Urinary bladder (tissue), 3 donors: ENCODE measurements at regions not wholly inside any gene's neighbourhood (a gene's known extent, or its start where the extent isn't known, plus 50 kb on each side); places are given as distances from the start of the nearest gene placed in this dataset.
A peak's percentile ranks its signal among the peaks of the same experiment; 100 is the strongest.
"Not testable (repeated sequence)": the region's sequence is repeated elsewhere in the genome, so short reads cannot be mapped to it uniquely, and the experiment has no call there.

Source experiments
- DNase-seq: peaks from one replicate; pipeline ENCODE4 v3.0.0-alpha.2; 2015; ENCODE audit errors: extremely low spot score
- H3K27ac ChIP-seq: one replicate; pipeline ENCODE4 v1.5.1; 2013; ENCODE audit warnings: low read depth, mild to moderate bottlenecking, moderate library complexity
- H3K36me3 ChIP-seq: one replicate; pipeline ENCODE4 v1.6.1; 2013; ENCODE audit warnings: mild to moderate bottlenecking, moderate library complexity; ENCODE audit not compliant: insufficient read depth
- H3K4me1 ChIP-seq: one replicate; pipeline ENCODE4 v1.6.1; 2013; ENCODE audit warnings: mild to moderate bottlenecking, moderate library complexity; ENCODE audit not compliant: insufficient read depth
- H3K4me3 ChIP-seq: one replicate; pipeline ENCODE4 v1.5.1; 2013; ENCODE audit warnings: low read depth, low read length
- WGBS: extraction: QIAGEN DNeasy Blood & Tissue Kit; methylation state at CpG from one replicate; pipeline ENCODE4 v1.1.7; 2013; 5-methylcytosine and 5-hydroxymethylcytosine counted together
- donor health status: healthy with polysubstance abuse.
- donor health status: healthy.

- Histone ChIP-seq H3K4me3 (no peak overlapping the region), H3K4me1 (no peaks in the 10 kb centered on the region), H3K36me3 (no peaks in the 10 kb centered on the region), H3K27ac (no peak overlapping the region)
- DNase-seq, result no peak
- WGBS, result 86% methylated on average over 2 of the region's 2 CpGs
Observed at GRCh38 chr1:24250791-24251190, 63.7 kb upstream of the IFNLR1 start.

DNA sequence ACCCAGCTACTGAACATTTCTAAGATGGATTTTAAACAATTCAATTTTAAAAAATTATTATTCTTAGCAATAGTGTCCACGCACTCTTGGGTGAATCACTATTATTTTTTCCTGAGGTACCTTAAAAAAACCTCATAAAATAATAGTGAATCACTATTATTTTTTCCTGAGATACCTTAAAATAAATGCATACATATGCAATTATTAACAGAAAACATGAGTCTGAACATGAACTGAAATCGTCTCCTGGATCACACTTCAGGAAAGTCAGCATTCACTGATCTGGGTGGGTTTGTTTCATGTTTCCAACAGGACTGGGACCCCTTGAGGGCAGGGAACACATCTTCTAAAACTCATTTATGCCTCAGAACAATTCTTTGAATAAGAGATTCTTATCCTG lies 63.1 kb upstream of the IFNLR1 start:
- no peak overlapping the region for H3K4me3 ChIP-seq
- no peak overlapping the region for H3K27ac ChIP-seq
- DNase-seq, result no peak
- no peaks in the 10 kb centered on the region for H3K36me3 ChIP-seq
- 93% methylated on average over 2 of the region's 2 CpGs for WGBS
- H3K4me1 ChIP-seq, result no peaks in the 10 kb centered on the region

DNA sequence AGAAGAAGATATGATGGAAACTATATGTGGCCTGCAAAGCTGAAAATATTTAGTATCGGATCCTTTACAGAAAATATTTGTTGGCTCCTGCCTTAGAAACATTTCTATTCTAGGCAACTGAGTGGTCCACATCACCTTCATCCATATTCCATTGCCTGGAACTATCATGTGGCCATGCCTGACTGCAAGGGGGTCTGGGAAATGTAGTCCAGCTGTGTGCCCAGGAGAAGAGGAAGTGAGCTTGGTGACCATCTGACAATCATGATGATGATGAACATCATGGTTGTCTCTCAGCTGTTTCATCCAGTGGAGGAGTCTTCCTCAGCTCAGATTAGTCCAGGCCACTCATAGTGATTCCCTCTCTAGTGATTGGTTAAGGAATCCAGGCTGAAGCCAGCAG lies 61.8 kb upstream of the IFNLR1 start:
- Histone ChIP-seq H3K4me1 (no peaks in the 10 kb centered on the region), H3K27ac (no peak overlapping the region), H3K4me3 (no peak overlapping the region), H3K36me3 (no peaks in the 10 kb centered on the region)
- 93% methylated on average over 1 of the region's 1 CpG for WGBS
- no peak for DNase-seq

- H3K4me1 ChIP-seq, H3K4me3 ChIP-seq, H3K27ac ChIP-seq, DNase-seq, H3K36me3 ChIP-seq: not testable (repeated sequence)
- WGBS, result 78% methylated on average over 7 of the region's 7 CpGs
Observed at GRCh38 chr1:24247337-24247736, 60.2 kb upstream of the IFNLR1 start.

DNA sequence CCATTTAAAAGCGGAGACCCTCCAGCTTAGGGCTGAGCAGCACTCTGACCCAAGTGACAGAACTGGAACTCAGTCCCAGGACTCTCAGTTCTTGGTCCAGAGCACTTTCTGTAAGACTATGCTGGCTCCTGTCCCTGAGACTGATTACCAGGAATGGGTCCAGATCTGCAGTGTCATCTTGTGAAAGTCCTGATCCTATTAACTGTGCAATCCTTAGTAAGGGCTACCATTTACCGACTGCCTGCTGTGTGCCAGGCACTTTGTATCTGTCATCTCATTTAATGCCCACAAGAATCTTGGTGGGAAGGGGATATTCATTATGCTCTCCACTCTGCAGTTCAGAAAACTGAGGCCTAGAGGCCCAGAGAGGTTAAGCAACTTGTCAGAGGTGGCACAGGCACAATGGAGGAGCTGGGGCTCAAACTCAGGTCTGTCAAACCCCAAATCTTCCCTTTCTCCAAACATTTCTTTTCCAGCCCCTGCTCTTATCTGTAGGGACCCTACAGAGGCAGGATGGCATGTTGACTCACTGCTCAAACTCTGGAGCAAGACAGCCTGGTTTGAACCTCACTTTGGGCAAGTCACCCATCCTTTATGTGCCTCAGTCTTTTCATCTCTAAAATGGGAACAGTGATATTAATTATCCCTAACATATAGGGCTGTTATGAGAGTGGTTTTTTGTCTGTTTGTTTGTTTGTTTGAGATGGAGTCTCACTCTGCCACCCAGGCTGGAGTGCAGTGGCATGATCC lies 57.6 kb upstream of the IFNLR1 start:
- H3K36me3 ChIP-seq, result no peaks in the 10 kb centered on the region
- DNase-seq, result no peak
- H3K4me3 ChIP-seq, result no peak overlapping the region
- no peaks in the 10 kb centered on the region for H3K4me1 ChIP-seq
- no peak overlapping the region for H3K27ac ChIP-seq
- WGBS, result 85% methylated on average over 2 of the region's 2 CpGs

GRCh38 chr1:24237750-24238395 lies 50.8 kb upstream of the IFNLR1 start:
- H3K27ac ChIP-seq, result no peak overlapping the region
- H3K4me1 ChIP-seq, result no peaks in the 10 kb centered on the region
- 82% methylated on average over 8 of the region's 8 CpGs for WGBS
- DNase-seq, result no peak
- H3K4me3 ChIP-seq, result no peak overlapping the region
- H3K36me3 ChIP-seq, result no peaks in the 10 kb centered on the region

- Histone ChIP-seq H3K4me1 (no peaks in the 10 kb centered on the region), H3K4me3 (no peak overlapping the region), H3K36me3 (no peaks in the 10 kb centered on the region), H3K27ac (no peak overlapping the region)
- 52% methylated on average over 7 of the region's 7 CpGs for WGBS
- DNase-seq, result peak; percentile 50
Observed at GRCh38 chr1:24236789-24237371, 49.8 kb upstream of the IFNLR1 start.
